Fibroblast of gingiva (primary cell): ENCODE measurements at regions not wholly inside any gene's neighbourhood (a gene's known extent, or its start where the extent isn't known, plus 50 kb on each side); places are given as distances from the start of the nearest gene placed in this dataset.

Experiments used
- DNase-seq: peaks from one replicate; pipeline ENCODE4 v3.0.0-alpha.2; 2011; ENCODE audit warnings: low read depth

- peak; percentile 71 for DNase-seq
Measured at GRCh38 chr5:98454407-98454806, 319.1 kb upstream of the RGMB start.

- DNase-seq = peak; percentile 93
Measured at GRCh38 chr5:98454904-98455303, 318.6 kb upstream of the RGMB start.

- peak; percentile 26 for DNase-seq
Measured at GRCh38 chr5:98455665-98456064, 317.8 kb upstream of the RGMB start.

- peak; percentile 80 for DNase-seq
Measured at GRCh38 chr5:98458004-98458403, 315.5 kb upstream of the RGMB start.

- DNase-seq = no peak
Measured at GRCh38 chr5:98458726-98459125, 314.7 kb upstream of the RGMB start.

GRCh38 chr5:98460536-98460935 lies 312.9 kb upstream of the RGMB start:
- DNase-seq = no peak

GRCh38 chr5:98461485-98461884 lies 312.0 kb upstream of the RGMB start:
- DNase-seq = no peak

GRCh38 chr5:98463222-98463621 lies 310.2 kb upstream of the RGMB start:
- DNase-seq = no peak

GRCh38 chr5:98463676-98464075 lies 309.8 kb upstream of the RGMB start:
- no peak for DNase-seq

- DNase-seq = peak; percentile 75
Measured at GRCh38 chr5:98464737-98465330, 308.6 kb upstream of the RGMB start.

- DNase-seq = peak; percentile 87
Measured at GRCh38 chr5:98468188-98468869, 305.1 kb upstream of the RGMB start.

- no peak for DNase-seq
Measured at GRCh38 chr5:98470747-98471146, 302.7 kb upstream of the RGMB start.

- DNase-seq = no peak
Measured at GRCh38 chr5:98471458-98471857, 302.0 kb upstream of the RGMB start.

GRCh38 chr5:98474216-98474615 lies 299.2 kb upstream of the RGMB start:
- DNase-seq = no peak

- DNase-seq = peak; percentile 8
Measured at GRCh38 chr5:98474782-98475181, 298.7 kb upstream of the RGMB start.

GRCh38 chr5:98482321-98483300 lies 290.9 kb upstream of the RGMB start:
- DNase-seq = peak; percentile 5

GRCh38 chr5:98483301-98483685 lies 290.2 kb upstream of the RGMB start:
- DNase-seq = peak; percentile 90

GRCh38 chr5:98489021-98489420 lies 284.4 kb upstream of the RGMB start:
- DNase-seq = no peak

- DNase-seq = no peak
Measured at GRCh38 chr5:98490348-98490747, 283.1 kb upstream of the RGMB start.

GRCh38 chr5:98492258-98492657 lies 281.2 kb upstream of the RGMB start:
- DNase-seq = no peak

- DNase-seq = no peak
Measured at GRCh38 chr5:98497418-98497817, 276.0 kb upstream of the RGMB start.

GRCh38 chr5:98498028-98498427 lies 275.4 kb upstream of the RGMB start:
- no peak for DNase-seq

- no peak for DNase-seq
Measured at GRCh38 chr5:98499892-98500291, 273.6 kb upstream of the RGMB start.
